NOMO-1 treated with dmso at 0.1 percent for 144 hours (cell line): ENCODE measurements at regions not wholly inside any gene's neighbourhood (a gene's known extent, or its start where the extent isn't known, plus 50 kb on each side); places are given as distances from the start of the nearest gene placed in this dataset.
"Not testable (repeated sequence)": the region's sequence is repeated elsewhere in the genome, so short reads cannot be mapped to it uniquely, and the experiment has no call there.

ENCODE experiments used
- DNase-seq: peaks from one replicate; lab custom pipeline; 2025; ENCODE audit not compliant: unreplicated experiment; lab: John Stamatoyannopoulos, UW

DNA sequence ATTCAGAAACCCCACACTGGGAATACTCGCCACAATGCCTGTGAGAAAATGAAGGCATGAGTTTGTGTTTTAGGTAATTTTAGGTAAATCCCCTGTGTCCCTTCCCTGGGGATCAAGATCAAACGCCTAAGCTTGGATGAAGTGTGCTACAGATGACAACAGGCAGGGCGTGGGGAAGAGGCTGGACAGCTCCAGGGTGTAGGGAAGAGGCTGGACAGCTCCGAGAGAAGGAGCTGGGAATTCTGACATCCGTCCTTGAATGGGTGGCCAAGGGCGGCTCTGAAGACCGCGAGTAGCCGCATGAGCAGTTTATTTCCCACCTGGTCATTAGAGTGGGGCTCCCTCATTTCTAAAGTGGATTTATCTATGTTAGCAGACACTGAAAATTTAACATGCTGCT, 109.7 kb downstream of the RAMP3 start:
- DNase-seq = no peak

DNA sequence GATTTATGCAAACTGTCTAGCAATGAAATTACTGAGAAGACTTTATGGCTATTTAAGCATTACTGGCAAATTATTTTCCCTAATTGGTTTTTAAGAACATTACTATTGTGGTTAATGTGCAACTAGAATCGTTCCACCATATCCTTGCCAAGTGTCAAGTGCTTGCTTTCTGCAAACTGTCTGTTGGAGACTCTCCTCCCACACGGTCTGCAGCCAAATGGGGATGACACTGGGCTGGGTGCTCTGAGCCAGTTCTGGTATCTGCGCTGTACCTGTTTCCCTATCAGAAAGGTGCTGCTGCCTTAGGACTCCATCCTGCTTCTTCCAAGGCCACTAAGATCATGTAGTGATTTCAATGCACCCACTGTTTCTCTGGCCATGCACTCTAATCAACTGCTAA, 110.4 kb downstream of the RAMP3 start:
- no peak for DNase-seq

- no peak for DNase-seq
These were observed 111.6 kb downstream of the RAMP3 start for GRCh38 chr7:45269192-45269591.

DNA sequence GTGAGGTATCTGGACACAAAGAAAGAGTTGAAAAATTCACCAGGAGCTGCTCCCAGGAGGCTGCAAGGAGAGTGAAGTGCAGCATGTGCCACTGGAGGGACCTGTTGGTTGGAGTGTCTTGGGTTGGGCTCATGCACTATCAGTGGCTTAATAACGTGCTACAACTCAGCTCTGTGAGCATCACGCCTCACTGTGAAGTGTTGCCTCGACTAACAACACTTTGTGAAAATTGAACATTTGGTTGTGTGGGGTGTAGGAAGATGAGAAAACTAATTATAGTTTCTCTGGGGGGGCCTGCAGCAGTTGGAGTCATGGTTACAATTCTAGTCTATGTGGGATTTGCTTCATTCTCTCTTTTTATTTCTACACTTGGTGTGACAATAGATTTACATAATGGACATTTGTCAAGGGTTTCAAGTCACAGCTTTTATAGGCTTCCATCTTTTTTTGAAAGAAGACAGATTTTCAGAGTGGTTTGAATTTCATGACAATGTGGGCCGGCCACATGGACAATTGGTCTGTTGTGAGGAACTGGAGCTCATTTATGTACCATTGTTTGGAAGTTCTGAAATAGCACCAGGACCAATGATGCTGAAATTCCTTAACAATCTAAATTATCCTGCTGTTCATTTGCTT, 121.3 kb downstream of the RAMP3 start:
- DNase-seq = no peak

- not testable (repeated sequence) for DNase-seq
These were observed 132.0 kb downstream of the RAMP3 start for GRCh38 chr7:45289611-45290010.

DNA sequence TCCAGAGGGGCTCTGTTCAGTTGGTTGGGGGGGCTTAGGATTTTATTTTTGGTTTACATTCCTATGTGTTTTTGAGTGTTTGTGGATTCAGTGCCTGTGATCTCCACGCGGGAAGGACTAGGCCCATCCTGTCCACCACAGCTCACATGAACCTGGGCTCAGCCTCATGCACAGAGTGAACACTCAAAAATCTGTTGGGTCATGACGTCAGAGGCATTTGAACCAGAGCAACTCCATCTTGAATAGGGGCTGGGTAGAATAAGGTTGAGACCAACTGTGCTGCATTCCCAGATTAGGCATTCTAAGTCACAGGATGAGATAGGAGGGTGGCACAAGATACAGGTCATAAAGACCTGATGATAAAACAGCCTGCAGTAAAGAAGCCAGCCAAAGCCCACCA, 133.3 kb downstream of the RAMP3 start:
- no peak for DNase-seq

GRCh38 chr7:45292481-45292880, 134.9 kb downstream of the RAMP3 start:
- no peak for DNase-seq

DNA sequence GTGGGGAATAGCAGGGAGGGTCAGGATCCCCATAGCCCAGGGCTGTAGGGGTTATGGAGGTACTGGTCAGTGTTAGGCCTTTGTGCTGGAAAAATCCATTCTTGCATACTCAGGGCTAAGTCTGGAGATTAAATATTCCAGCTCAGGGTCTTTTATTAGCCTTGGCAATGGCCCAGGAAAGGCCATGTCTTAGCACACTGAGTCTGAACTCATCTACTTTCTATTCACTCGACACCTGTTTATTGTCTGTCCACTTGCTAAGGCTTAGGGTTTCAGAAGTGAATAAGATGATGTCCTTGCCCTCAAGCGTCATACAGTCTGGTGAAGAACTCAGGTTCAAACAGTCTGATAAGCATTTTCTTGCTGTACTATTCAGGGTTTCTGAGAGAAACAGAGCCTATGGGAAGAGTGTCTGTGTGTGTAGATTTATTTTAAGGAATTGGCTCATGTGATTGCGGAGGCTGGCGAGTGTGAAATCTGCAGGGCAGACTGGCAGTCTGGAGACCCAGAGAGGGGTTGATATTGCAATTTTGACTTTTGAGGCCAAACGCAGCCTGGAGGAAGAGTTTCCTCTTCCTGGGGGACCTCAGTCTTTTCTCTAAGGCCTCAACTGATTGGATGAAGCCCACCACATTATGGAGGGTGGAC, 135.8 kb downstream of the RAMP3 start:
- no peak for DNase-seq

DNA sequence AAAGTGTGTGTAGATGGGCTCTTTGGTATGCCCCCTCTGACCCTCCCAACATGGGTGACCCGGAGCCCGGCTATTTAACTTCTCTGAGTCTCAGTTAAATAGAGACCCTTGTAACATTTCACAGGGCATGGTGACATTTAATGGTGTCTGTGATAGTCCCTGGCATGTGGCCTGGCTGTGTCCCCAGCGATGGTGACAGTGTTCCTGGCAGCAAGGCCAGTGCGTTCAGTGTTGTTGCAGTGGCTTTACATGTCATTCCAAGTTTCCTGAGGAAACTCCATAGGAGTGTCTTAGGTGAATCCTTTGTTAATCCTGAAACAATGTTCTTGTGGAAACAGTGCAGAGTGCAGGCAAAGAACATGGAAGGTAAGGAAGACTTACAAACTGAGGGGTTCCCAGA, 137.0 kb downstream of the RAMP3 start:
- no peak for DNase-seq

GRCh38 chr7:45295222-45295621, 137.6 kb downstream of the RAMP3 start:
- no peak for DNase-seq

DNA sequence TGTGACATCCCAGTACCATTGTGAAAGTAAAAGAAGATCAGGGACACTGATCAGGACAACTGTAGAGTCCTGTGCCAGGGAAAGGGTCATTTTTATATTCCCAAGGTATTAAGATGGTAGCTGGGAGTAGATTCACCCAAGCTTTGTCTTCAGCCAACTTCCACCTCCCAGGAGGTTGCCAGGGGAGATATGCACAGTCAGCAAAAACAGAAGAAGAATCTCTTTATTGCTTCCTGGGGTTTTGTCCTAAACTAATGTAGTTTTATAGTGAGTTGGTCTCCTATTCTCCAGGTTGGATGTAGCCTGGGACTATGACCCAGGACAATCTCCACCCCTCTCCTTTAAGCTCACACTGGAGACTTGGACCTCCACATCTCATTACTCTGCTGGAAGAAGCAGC, 139.2 kb downstream of the RAMP3 start:
- no peak for DNase-seq

DNA sequence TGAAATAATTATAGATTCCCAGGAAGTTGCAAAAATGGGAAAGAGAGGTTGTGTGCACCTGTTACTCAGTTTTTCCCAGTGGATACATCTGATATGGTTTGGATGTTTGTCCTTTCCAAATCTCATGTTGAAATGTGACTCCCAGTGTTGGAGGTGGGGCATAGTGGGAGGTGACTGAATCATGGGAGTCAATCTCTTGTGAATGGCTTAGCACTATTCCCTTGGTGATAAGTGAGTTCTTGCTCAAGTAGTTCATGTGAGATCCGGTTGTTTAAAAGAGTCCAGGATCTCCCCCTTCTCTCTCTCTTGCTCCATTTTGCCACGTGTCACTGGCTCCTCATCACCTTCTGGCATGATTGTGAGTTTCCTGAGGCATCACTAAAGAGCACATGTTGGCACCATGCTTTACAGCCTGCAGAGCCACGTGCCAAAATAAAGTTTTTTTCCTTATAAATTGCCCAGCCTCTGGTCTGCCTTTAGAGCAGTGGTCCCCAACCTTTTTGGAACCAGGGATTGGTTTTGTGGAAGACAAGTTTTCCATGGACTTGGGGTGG, 149.2 kb downstream of the RAMP3 start:
- DNase-seq = no peak

DNA sequence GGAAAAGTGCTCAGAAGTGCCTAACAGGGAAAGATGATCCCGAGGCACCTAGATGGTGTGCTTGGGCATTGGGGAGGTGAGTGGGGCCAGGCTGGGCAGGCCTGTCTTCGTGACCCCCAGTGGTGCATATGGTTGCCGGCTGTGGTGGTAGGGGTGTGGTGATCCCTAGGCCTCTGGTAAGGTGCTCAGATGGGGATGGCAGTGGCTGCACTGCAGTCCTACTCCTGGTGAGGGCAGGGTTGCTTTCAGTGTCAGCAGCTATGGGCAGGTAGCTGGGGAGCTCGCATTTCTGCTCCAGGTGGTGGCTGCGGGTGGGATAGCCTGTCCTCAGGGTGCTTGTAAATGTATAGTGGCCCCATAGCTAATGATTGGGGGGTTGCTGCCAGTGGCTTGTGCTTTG, 154.0 kb downstream of the RAMP3 start:
- no peak for DNase-seq

- not testable (repeated sequence) for DNase-seq
These were observed 157.9 kb downstream of the RAMP3 start for GRCh38 chr7:45315512-45315911.

- no peak for DNase-seq
These were observed 167.2 kb downstream of the RAMP3 start for GRCh38 chr7:45324683-45325237.

DNA sequence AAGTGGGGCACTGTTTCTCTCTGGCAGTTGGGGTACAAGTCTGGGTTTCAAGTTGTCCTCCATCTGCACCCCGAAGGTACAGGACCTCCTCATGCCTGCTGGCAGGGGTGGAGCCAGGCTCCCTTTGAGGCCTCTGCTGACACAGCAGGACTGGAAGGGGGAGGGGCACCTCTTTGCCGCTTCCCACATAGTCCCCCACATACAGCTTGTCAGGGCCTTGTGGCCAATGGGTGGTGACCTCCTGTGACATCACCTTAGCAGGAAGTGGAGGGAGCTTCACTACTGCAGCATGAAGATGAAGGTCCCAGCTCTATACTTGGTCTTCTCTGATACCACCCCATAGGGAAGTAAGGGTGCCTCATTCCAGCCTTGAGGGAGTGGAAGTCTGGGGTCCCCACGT, 167.8 kb downstream of the RAMP3 start:
- no peak for DNase-seq

- no peak for DNase-seq
These were observed 170.9 kb downstream of the RAMP3 start for GRCh38 chr7:45328403-45328981.

DNA sequence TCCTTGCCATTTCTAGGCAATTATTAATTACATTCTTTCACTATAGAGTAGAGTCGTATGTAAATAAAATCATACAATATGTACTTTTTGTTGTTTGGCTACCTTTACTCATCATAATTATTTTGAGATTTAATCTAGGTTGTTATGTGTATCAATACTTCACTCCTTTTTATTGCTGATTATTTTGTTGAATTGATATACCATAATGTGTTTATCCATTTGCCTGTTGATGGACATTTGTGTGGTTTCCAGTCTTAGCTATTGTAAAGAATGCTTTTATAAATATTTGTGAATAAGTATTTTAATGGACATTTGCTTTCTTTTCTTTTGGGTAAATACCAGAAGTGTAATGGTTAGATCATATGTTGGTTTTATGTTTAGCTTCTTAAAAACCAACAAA, 174.0 kb downstream of the RAMP3 start:
- DNase-seq = no peak

- DNase-seq = not testable (repeated sequence)
These were observed 177.4 kb downstream of the RAMP3 start for GRCh38 chr7:45335024-45335423.

GRCh38 chr7:45342236-45342635, 184.6 kb downstream of the RAMP3 start:
- DNase-seq = no peak

DNA sequence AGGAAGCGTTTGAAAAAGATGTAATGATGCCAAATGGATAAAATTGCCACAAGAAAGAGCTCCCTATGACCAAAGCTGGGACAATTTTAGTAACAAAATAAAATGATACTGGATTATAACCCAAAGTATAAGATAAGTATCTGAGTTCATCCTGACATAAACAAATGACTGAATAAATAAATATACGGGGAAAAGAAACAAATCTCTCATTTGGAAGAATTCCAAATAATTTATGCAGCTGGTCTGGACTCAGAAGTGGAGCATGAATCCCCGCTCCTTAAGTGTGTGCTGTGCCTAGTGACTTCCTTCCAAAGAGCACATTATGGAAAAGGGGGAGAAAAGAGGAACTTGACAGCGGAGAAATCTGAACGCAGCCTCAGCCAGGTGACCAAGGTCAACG, 186.2 kb downstream of the RAMP3 start:
- no peak for DNase-seq

- no peak for DNase-seq
These were observed 190.2 kb downstream of the RAMP3 start for GRCh38 chr7:45347804-45348203.
